Body of pancreas (tissue), 4 donors: ENCODE measurements at regions not wholly inside any gene's neighbourhood (a gene's known extent, or its start where the extent isn't known, plus 50 kb on each side); places are given as distances from the start of the nearest gene placed in this dataset.

ENCODE experiments used
- POLR2A ChIP-seq, 3 donors: fragments of 450-650 bp; IDR thresholded peaks; one replicate each; pipeline ENCODE4 v1.6.1; 2016; ENCODE audit warnings: antibody characterized with exemption in 3 of 3, mild to moderate bottlenecking in 2 of 3
- TF ChIP-seq, protein P1 (sequence below), 7 experiments: fragments of 450-650 bp in 4 of 7; fragments of 200-600 bp in 3 of 7; sonication (generic) in 3 of 7; IDR thresholded peaks; one replicate each; pipeline ENCODE4 v1.5.1; 2016 to 2019; ENCODE audit warnings: antibody characterized with exemption in 7 of 7

DNA sequence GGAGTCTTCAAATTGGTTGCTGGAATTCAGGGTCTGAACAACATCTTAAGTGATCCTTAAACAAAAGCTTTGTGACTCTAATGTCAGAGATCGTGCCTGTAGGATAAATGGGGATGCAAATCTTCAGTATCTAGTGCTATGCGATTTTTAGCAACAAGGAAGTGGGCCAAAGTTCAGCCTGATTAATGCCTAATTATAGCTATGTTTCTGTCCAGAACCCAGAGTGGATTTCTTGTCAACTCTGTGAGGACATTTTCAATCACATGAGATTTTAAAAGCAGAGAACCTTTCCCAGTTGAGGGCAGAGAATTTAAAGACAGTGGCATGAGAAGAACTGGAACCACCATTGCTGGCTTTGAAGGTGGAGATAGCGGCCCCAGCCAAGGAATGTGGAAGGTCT lies 84.3 kb upstream of the PCDH9 start:
- TF ChIP-seq, protein P1, sequence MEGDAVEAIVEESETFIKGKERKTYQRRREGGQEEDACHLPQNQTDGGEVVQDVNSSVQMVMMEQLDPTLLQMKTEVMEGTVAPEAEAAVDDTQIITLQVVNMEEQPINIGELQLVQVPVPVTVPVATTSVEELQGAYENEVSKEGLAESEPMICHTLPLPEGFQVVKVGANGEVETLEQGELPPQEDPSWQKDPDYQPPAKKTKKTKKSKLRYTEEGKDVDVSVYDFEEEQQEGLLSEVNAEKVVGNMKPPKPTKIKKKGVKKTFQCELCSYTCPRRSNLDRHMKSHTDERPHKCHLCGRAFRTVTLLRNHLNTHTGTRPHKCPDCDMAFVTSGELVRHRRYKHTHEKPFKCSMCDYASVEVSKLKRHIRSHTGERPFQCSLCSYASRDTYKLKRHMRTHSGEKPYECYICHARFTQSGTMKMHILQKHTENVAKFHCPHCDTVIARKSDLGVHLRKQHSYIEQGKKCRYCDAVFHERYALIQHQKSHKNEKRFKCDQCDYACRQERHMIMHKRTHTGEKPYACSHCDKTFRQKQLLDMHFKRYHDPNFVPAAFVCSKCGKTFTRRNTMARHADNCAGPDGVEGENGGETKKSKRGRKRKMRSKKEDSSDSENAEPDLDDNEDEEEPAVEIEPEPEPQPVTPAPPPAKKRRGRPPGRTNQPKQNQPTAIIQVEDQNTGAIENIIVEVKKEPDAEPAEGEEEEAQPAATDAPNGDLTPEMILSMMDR (IDR thresholded peaks at IDR 0.05): no peak
- no peak for TF ChIP-seq POLR2A (IDR thresholded peaks at IDR 0.05)
